GM12878 (cell line): ENCODE measurements at regions not wholly inside any gene's neighbourhood (a gene's known extent, or its start where the extent isn't known, plus 50 kb on each side); places are given as distances from the start of the nearest gene placed in this dataset.

Source experiments
- ATAC-seq: fragments of 200-7000 bp; cut with Tn5 transposase; 3 replicates; pipeline ENCODE4 v1.9.1; 2020; ENCODE audit warnings: mild to moderate bottlenecking, moderate library complexity
- BruUV-seq: library from RNA; stranded (reverse); fragments of 400-500 nt; replicated peaks from 2 replicates; lab custom pipeline; 2021; lab: Mats Ljungman, UMichigan
- CTCF ChIA-PET: fragments of 300-600 bp; sonication (Branson Sonifier 250); formaldehyde crosslinking; extraction: SDS; loops from one replicate; lab custom pipeline; 2021; ENCODE audit warnings: inconsistent platforms; lab: Yijun Ruan, JAX
- POLR2A ChIA-PET: fragments of 350-600 bp; formaldehyde crosslinking; extraction: SDS; loops from one replicate; lab custom pipeline; 2021; ENCODE audit warnings: inconsistent platforms; lab: Charles Lee
- RAD21 ChIA-PET: fragments of 300-600 bp; sonication (Branson Sonifier 250); formaldehyde crosslinking; loops from one replicate; lab custom pipeline; 2023; ENCODE audit warnings: antibody characterized with exemption; ENCODE audit not compliant: unreplicated experiment; lab: Charles Lee
- SMC1A ChIA-PET: fragments of 300-600 bp; sonication (Branson Sonifier 250); formaldehyde crosslinking; loops from one replicate; lab custom pipeline; 2023; ENCODE audit not compliant: unreplicated experiment, uncharacterized antibody; lab: Charles Lee
- DNase-seq: peaks from one replicate; pipeline ENCODE4 v3.0.0-alpha.2; 2011; ENCODE audit warnings: low read depth, low spot score
- FAIRE-seq: peaks from 3 replicates; lab custom pipeline; 2011; peaks lifted over from hg19 to GRCh38; lab: Jason Lieb, UNC
- H2AFZ ChIP-seq: 2 replicates; pipeline ENCODE4 v1.6.0; 2011; ENCODE audit warnings: low read depth, low read length, control low read depth; ENCODE audit not compliant: control insufficient read depth
- H3K27ac ChIP-seq: 2 replicates; pipeline ENCODE4 v1.5.1; 2011; ENCODE audit warnings: control low read depth; ENCODE audit not compliant: control insufficient read depth, insufficient read depth
- H3K27me3 ChIP-seq, 2 experiments: replicated peaks in 1 of 2; 2 replicates each; pipeline versions ENCODE4 v1.6.0 to v1.6.1; 2011; ENCODE audit warnings: low read length in 1 of 2; ENCODE audit not compliant: control insufficient read depth in 2 of 2, insufficient read depth in 2 of 2
- H3K36me3 ChIP-seq, 2 experiments: 2 replicates each; pipeline ENCODE4 v1.5.1; 2011; ENCODE audit warnings: low read length in 1 of 2; ENCODE audit not compliant: control insufficient read depth in 2 of 2, insufficient read depth in 2 of 2
- H3K4me1 ChIP-seq: 2 replicates; pipeline ENCODE4 v1.6.1; 2011; ENCODE audit warnings: mild to moderate bottlenecking, low read length, moderate library complexity, mixed read lengths; ENCODE audit not compliant: control insufficient read depth, insufficient read depth
- H3K4me2 ChIP-seq: 2 replicates; pipeline ENCODE4 v1.6.0; 2011; ENCODE audit warnings: control low read depth; ENCODE audit not compliant: control insufficient read depth, insufficient read depth
- H3K4me3 ChIP-seq: fragments of 200-600 bp; sonication (generic); 2 replicates; pipeline ENCODE4 v1.5.1; 2016
- H3K79me2 ChIP-seq: 2 replicates; pipeline ENCODE4 v1.6.0; 2011; ENCODE audit warnings: low read length; ENCODE audit not compliant: control insufficient read depth, insufficient read depth
- H3K9ac ChIP-seq: 2 replicates; pipeline ENCODE4 v1.8.0; 2011; ENCODE audit warnings: low read length, control low read depth, mixed read lengths; ENCODE audit not compliant: control insufficient read depth, insufficient read depth
- H3K9me3 ChIP-seq: replicated peaks from 3 replicates; pipeline ENCODE4 v1.5.1; 2011; ENCODE audit warnings: mild to moderate bottlenecking, low read length; ENCODE audit not compliant: control insufficient read depth, insufficient read depth
- H4K20me1 ChIP-seq: 2 replicates; pipeline ENCODE4 v1.6.0; 2011; ENCODE audit not compliant: control insufficient read depth, insufficient read depth
- IRF5 ChIP-seq: fragments of 450-650 bp; IDR thresholded peaks from 2 replicates; pipeline ENCODE4 v1.6.1; 2017; ENCODE audit warnings: borderline replicate concordance
- MTA3 ChIP-seq: IDR thresholded peaks from 2 replicates; pipeline ENCODE4 v1.6.1; 2012; ENCODE audit warnings: low read length, inconsistent platforms, borderline replicate concordance
- RAD51 ChIP-seq: fragments of 450-650 bp; IDR thresholded peaks from 2 replicates; pipeline ENCODE4 v1.6.1; 2016; ENCODE audit warnings: moderate library complexity, mild to moderate bottlenecking, inconsistent platforms
- RB1 ChIP-seq: fragments of 450-650 bp; formaldehyde crosslinking; IDR thresholded peaks from 2 replicates; pipeline ENCODE4 v1.6.1; 2017; ENCODE audit warnings: mild to moderate bottlenecking, borderline replicate concordance
- TAF1 ChIP-seq: IDR thresholded peaks from 2 replicates; pipeline ENCODE4 v1.6.1; 2011; ENCODE audit warnings: mild to moderate bottlenecking, low read depth, low read length, borderline replicate concordance
- WGBS: methylation state at CpG from one replicate; pipeline ENCODE4 v1.1.6; 2016; ENCODE audit warnings: low lambda C conversion rate; ENCODE audit not compliant: insufficient replicate concordance, insufficient coverage; ENCODE audit errors: missing lambda C conversion rate; 5-methylcytosine and 5-hydroxymethylcytosine counted together
- in situ Hi-C: fragments of 300-500 bp; cut with MboI; formaldehyde crosslinking; loops from 9 replicates; pipeline ENCODE4 v1.14.3; 2018; ENCODE audit warnings: mixed read lengths
- intact Hi-C: fragments of 100-400 bp; cut with micrococcal nuclease; formaldehyde crosslinking; loops from one replicate; pipeline ENCODE4 v1.14.2; 2022; ENCODE audit not compliant: unreplicated experiment

GRCh38 chr13:53201454-53202225, 173.0 kb downstream of the OLFM4 start:
- ATAC-seq (no peak), FAIRE-seq (no peak), DNase-seq (no peak)
- Histone ChIP-seq H3K4me2 (no peak overlapping the region), H3K9me3 (no peaks in the 10 kb centered on the region; the same call in 2 of the 3 replicates), H3K79me2 (no peaks in the 10 kb centered on the region), H3K36me3 (no peaks in the 10 kb centered on the region), H3K4me1 (no peaks in the 10 kb centered on the region), H3K4me3 (no peak overlapping the region), H2AFZ (no peak overlapping the region), H3K27ac (no peak overlapping the region), H4K20me1 (no peaks in the 10 kb centered on the region), H3K9ac (no peak overlapping the region), H3K27me3 (no peaks in the 10 kb centered on the region; a peak in 1 of 4 replicates)
- CTCF ChIA-PET: no interaction called here
- RAD21 ChIA-PET: no interaction called here
- no TSS peak for BruUV-seq
- SMC1A ChIA-PET: no interaction called here
- 74% methylated on average over 38 of the region's 74 CpGs for WGBS
- TF ChIP-seq RAD51 (no peak), MTA3 (no peak), IRF5 (no peak), RB1 (no peak), TAF1 (no peak)
- intact Hi-C loops (no loop called here), in situ Hi-C loops (no loop called here)
- POLR2A ChIA-PET: interaction anchor here (0.7 kb wide), 1 partner anchor 188 kb away, joined by 3 read pairs; no protein-coding TSS in a partner anchor
